ENCODE measurements at regions not wholly inside any gene's neighbourhood (a gene's known extent, or its start where the extent isn't known, plus 50 kb on each side); places are given as distances from the start of the nearest gene placed in this dataset.

- DNase-seq (ENCODE audit: low read depth): no peak
These were observed 108.9 kb upstream of the MKLN1 start for GRCh38 chr7:131218727-131219128.

GRCh38 chr7:131219312-131220041 lies 108.2 kb upstream of the MKLN1 start:
- no peak for DNase-seq (ENCODE audit: low read depth)

GRCh38 chr7:131221061-131221460 lies 106.6 kb upstream of the MKLN1 start:
- no peak for DNase-seq (ENCODE audit: low read depth)

GRCh38 chr7:131222171-131222570 lies 105.5 kb upstream of the MKLN1 start:
- no peak for DNase-seq (ENCODE audit: low read depth)

DNA sequence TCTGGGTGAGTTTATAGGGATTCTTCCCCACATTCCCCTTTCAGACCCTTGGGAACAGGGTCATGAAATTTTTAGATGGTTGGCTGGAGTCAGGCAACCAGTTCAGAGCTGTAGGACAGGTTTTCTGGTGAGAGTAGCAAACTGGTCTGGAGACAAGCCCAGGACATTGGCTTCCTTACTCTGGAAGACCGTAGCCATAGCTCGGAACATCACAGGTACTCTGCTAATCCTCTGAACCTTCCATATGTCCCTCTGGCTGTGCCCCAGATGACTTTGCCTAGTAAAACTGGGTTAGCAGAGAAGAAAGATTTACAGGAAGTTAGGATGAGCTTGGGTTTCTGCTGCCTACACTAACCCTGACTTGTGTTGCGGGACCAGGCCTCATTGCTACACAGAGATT lies 104.5 kb upstream of the MKLN1 start:
- no peak for DNase-seq (ENCODE audit: low read depth)

- DNase-seq (ENCODE audit: low read depth): no peak
These were observed 102.7 kb upstream of the MKLN1 start for GRCh38 chr7:131224996-131225395.

DNA sequence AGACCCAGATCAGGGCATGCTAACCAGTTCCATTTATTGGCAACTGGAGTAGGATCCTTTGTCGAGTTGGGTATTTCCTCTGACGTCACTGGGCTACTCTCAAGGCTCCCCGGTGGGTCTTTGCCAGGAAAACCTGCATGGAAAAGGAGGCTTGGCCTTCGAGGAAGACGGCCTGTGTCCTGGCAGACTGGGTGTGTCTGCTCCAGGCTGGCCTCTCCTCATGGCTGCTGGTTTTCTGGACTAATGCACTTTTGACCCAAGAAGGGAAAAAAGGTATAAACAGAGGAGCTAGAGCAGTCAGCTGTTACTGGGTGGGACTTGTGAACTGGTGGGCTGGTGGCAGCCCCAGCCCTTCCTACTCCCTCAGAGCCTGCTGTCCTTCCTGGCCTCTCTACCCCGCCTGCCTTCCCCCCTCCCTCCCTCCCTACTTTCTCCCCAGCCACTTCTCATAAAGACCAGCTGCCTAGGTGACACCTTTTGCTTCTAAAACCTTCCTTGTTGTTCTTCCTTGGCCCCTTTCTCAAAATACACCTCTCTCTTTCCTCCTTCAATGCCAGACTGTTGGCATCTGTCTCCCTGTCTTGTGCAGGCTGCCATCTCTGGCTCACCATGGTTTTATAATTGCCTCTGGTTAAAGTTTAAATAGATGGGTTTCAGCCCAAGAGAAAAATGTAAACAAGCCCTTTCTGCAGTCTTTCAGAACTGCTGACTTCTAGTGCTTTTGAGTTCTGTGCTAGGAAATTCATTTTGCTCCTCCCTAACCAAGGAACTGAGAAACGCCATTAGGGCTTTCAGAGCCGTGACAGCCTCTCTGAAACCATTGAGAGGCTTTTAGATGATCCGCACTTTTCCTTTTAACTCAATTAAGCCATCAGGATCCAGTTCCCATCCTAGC lies 101.8 kb upstream of the MKLN1 start:
- no peak for DNase-seq (ENCODE audit: low read depth)

DNA sequence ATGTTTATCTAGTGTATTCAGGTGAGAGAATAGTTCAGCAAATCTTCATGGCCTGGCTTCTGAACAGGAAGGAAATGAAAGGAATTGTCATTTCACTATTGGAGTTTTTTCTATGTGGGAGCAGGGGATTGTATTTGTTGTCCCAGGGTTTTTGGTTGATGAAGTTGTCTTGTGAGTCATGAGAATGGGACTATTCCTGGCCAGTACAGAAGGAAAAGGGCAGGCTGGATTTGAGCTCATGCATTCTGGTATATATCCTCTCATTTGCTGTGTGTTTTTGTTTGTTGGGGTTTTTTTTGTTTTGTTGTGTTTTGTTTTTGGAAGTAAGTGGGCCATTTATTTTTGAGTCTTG lies 101.2 kb upstream of the MKLN1 start:
- DNase-seq (ENCODE audit: low read depth): no peak

- DNase-seq (ENCODE audit: low read depth): peak; percentile 59
These were observed 96.1 kb upstream of the MKLN1 start for GRCh38 chr7:131231381-131232220.

DNA sequence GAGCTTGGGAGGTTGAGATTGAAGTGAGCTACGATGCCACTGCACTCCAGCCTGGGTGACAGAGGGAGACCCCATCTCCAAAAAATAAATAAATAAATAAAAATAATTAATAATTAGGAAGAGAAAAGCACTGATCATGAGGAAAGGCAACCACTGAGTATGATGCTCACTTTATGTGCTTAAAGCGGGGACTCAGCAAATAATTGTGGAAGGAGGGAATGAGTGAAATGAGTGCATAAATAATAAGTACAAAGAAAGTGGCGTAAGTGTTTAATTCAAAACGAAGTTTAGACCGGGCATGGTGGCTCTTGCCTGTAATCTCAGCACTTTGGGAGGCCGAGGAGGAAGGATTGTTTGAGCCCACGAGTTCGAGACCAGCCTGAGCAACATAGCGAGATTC lies 94.9 kb upstream of the MKLN1 start:
- no peak for DNase-seq (ENCODE audit: low read depth)

DNA sequence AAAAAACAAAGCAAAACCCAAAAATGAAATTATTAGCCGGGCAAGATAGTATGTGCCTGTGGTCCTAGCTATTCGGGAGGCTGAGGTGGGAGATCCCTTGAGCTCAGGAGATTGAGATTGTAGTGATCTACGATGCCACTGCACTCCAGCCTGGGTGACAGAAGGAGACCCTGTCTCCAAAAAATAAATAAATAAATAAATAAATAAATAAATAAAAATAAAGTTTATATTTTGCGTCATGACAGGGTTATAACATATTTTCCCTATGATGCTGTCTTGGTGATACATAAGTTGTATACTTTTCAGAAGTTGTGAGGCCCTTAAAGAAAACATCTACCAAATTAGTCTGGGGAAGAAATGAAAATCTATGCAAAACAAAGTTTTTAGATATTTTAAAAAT lies 94.5 kb upstream of the MKLN1 start:
- DNase-seq (ENCODE audit: low read depth): no peak

- DNase-seq (ENCODE audit: low read depth): no peak
These were observed 92.8 kb upstream of the MKLN1 start for GRCh38 chr7:131234719-131235488.

DNA sequence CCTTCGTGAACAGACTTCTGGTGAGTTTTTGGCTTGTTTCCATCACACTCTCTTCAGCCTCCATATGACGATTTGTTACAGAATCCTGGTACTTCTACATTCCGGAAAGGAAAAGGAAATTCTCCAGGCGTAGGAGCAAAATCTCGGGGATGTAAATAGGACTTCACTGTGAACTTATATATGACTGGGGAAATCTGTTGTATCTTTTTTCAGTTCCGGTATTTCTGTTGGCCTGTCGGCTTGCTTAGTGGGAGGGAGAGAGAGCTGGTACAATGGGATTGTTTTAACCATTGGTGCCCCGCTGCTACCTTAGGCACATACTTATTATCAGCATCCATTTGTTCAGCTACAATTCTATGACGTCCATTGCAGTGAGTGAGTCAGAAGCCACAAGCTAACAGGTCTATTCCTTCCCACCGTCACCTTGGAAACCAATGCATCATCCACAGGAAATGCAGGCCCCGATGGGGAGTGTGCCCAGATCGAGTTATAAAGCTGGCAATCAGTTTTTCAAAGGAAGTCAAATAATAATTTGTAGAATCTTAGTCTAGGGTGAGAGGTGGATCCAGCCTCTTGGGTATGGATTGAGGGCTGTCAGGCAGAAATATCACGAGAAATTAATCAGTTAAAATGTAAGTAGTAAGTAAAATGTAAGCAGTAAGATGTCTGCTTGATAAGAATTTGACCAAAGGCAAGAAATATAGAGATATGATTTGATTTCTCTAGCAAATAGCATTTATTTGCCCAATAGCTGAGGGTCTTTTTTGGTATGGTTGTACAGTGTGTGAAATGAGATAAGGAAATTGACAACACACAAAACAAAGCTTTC lies 92.0 kb upstream of the MKLN1 start:
- DNase-seq (ENCODE audit: low read depth): peak; percentile 98

GRCh38 chr7:131236318-131236672 lies 91.4 kb upstream of the MKLN1 start:
- DNase-seq (ENCODE audit: low read depth): no peak

- peak; percentile 95 for DNase-seq (ENCODE audit: low read depth)
These were observed 89.2 kb upstream of the MKLN1 start for GRCh38 chr7:131238347-131238931.

GRCh38 chr7:131241386-131241785 lies 86.3 kb upstream of the MKLN1 start:
- no peak for DNase-seq (ENCODE audit: low read depth)

GRCh38 chr7:131242123-131242650 lies 85.5 kb upstream of the MKLN1 start:
- no peak for DNase-seq (ENCODE audit: low read depth)

GRCh38 chr7:131244259-131244852 lies 83.3 kb upstream of the MKLN1 start:
- DNase-seq (ENCODE audit: low read depth): peak; percentile 97

- DNase-seq (ENCODE audit: low read depth): peak; percentile 99
These were observed 78.7 kb upstream of the MKLN1 start for GRCh38 chr7:131249003-131249402.
